Dermis blood vessel endothelial cell (primary cell): ENCODE measurements at regions not wholly inside any gene's neighbourhood (a gene's known extent, or its start where the extent isn't known, plus 50 kb on each side); places are given as distances from the start of the nearest gene placed in this dataset.
A peak's percentile ranks its signal among the peaks of the same experiment; 100 is the strongest.
"Not testable (repeated sequence)": the region's sequence is repeated elsewhere in the genome, so short reads cannot be mapped to it uniquely, and the experiment has no call there.

Source experiments
- DNase-seq: peaks from one replicate; pipeline ENCODE4 v3.0.0; 2010

DNA sequence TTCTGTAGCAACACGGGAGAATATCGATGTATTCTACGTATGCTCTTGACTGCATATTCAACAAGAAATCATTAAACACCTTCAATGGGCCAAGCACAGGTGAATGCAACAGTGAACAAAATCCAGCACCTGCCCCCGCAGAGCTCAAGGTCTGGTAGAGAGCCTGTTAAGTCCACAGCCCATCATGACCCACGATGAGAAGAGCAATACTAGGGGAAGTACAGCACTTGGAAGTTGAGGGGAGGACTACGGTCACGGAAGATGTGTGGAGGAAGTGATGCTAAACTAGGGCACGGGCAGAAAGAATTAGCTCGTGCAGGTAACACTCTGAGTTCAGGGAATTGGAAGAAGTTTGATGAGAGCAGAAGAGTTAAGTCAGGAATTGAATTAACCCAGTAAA is 253.6 kb downstream of the HAPSTR1 start:
- no peak for DNase-seq

DNA sequence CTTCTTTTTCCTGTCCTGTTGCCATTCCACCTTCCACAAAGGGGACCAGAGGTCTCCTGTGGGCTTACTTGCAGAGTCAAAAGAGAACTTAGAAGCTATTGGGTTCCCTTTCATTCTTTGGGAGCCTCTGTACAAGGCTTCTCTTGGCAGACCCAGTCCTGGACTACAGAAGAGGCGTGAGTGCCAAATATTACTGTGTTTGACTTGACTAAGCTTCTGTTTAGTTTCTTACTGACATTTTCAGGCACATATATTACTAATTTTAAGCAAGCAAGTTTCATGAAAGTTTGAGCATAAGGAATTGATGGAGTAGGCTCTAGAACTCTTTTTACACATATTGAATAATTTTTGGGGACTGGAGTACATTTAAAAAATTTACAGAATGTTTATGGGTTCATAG is 254.4 kb downstream of the HAPSTR1 start:
- DNase-seq = no peak

DNA sequence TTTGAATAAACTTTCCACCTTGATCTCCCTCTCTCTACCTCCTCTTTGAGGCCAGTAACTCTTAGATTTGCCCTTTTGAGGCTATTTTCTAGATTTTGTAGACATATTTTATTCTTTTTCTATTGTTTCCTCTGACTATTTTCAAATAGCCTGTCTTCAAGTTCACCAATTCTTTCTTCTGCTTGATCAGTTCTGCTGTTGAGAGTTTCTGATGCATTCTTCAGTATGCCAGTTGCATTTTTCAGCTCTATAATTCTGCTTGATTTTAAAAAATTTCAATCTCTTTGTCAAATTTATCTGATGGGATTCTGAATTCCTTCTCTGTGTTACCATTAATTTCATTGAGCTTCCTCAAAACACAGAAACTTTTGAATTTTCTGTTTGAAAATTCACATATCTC is 257.5 kb downstream of the HAPSTR1 start:
- DNase-seq = no peak

GRCh38 chr16:9349373-9349960 is 258.0 kb downstream of the HAPSTR1 start:
- not testable (repeated sequence) for DNase-seq

GRCh38 chr16:9350119-9350799 is 258.8 kb downstream of the HAPSTR1 start:
- not testable (repeated sequence) for DNase-seq

- DNase-seq = no peak
Observed at GRCh38 chr16:9351440-9351839, 260.0 kb downstream of the HAPSTR1 start.

DNA sequence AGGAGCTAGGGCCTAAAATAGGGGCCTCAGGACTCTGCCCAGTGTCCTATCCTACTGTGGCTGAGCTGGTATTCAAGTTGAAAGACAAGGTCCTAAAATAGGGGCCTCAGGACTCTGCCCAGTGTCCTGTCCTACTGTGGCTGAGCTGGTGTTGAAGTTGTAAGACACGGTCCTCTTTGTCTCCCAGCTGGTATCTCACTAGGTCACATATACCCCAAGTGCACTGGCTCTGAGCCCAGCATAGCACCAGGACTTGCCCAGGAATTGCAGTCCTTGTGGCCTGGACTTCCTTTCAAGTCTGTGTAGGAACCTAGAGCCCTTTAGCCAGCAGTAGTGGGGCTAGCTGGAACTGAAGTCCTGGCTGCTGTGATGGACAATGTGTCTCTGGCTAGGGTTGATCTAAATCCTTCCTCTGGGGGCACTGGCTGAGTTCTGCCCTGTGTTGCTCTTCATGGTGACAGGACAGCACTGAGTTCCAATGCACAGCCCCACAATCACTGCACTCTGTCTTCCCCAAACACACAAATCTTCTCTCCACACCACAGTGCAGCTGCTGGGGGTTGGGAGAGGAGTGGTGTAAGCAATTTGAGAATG is 260.5 kb downstream of the HAPSTR1 start:
- no peak for DNase-seq

DNA sequence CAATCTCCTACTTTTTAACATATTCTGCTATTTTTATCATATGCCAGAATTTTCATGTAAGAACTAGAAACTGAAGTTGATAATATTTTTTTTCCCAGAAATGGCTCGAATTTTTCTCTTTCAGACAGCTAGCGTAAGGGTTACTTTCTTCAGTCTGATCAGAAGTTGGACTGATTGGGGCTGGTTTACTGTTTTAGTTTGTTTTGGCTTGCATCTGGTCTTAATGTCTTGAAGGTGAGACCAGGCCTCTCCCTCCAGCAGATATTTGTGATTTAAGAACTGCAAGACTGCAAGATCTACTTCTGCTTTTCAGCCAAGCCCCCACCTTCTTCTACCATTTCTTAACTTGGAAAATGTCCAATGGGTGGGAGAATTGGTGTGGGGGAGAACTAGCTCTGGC is 266.4 kb downstream of the HAPSTR1 start:
- DNase-seq = no peak

DNA sequence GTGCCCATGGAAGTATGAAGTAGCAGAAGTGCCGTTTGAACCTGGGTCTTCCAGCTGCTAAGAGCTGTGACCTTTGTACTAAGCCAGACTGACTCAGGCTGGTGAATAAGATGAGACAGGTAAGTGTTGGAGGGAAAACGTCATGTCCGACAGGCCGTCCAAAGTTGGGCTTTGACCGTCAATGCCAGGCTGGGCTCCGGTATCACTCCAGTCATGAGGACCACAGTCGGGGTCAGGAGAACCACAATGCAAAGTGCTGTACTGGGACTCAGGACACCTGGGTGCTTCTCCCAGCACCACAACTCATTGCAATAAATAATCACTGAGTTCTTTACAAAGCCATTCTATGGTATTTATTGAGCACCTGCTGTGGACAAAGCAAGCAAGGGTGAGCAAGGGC is 268.6 kb downstream of the HAPSTR1 start:
- DNase-seq = no peak

GRCh38 chr16:9362050-9362449 is 270.6 kb downstream of the HAPSTR1 start:
- no peak for DNase-seq

DNA sequence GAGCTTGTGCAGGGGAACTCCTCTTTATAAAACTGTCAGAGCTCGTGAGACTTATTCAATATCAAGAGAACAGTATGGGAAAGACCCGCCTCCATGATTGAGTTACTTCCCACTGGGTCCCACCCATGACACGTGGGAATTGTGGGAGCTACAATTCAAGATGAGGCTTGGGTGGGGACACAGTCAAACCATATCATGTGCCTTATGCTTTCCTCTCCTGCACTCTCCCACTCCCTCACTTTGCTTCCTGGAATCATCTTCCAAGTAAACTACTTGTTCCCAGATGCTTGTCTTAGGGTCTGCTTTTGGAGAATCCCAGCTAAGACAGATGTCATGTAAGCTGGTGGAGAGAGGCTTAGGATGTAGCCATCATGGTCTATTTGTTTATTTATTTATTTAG is 271.2 kb downstream of the HAPSTR1 start:
- no peak for DNase-seq

DNA sequence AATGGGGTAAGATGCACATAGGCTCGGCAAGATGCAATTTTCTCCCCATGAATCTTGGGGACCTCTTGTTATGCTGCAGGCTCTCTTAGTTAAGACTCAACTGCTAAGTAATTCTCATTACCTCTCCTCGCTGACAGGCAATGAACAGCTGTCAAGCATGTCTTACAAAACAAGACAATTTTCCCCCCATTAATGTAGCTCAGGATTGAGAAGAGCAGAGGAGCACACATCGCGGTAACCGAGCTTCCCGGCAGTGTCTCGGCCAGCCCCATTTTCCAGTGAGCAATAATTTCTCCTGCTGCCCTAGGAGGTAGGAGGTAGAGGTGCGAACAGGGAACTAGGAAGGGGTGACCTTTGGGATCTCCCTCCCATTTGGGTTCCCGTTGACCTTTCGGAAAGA is 272.1 kb downstream of the HAPSTR1 start:
- DNase-seq = no peak

DNA sequence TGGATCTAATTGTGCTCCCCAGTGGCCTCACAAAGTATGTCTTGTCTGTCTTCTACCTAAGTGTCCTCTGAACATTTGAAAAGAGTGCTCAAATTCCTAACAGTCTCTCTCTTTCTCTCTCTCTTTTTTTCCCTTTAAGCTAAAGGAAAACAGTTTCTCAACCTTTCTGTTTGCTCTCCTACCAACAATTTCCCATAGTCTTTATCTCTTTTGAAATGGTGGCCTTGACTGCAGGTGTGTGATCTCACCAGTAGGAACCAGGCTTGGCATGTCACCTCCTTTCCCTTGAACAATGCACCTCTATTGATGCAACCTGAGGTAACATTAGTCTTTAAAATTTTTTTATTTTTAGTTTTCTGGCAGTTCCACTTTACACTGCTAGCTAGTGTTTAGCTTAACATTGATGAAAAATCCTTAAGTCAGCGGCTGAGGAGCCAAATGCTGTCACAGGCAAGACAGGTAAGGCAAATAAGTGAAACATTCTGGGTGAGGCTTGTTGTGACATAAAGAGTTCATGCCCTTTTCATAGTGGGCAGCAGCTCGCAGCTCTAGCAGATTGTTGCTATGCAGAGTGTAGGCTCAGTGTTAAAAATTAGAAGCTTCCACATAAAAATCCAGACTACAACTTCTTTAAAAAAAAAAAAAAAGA is 273.4 kb downstream of the HAPSTR1 start:
- no peak for DNase-seq

- DNase-seq = no peak
Observed at GRCh38 chr16:9365370-9365728, 273.9 kb downstream of the HAPSTR1 start.

- no peak for DNase-seq
Observed at GRCh38 chr16:9366048-9366969, 274.9 kb downstream of the HAPSTR1 start.

GRCh38 chr16:9370061-9370491 is 278.6 kb downstream of the HAPSTR1 start:
- DNase-seq = no peak

GRCh38 chr16:9371713-9372448 is 280.4 kb downstream of the HAPSTR1 start:
- DNase-seq = no peak

GRCh38 chr16:9372934-9373890 is 281.8 kb downstream of the HAPSTR1 start:
- DNase-seq = peak; percentile 3

DNA sequence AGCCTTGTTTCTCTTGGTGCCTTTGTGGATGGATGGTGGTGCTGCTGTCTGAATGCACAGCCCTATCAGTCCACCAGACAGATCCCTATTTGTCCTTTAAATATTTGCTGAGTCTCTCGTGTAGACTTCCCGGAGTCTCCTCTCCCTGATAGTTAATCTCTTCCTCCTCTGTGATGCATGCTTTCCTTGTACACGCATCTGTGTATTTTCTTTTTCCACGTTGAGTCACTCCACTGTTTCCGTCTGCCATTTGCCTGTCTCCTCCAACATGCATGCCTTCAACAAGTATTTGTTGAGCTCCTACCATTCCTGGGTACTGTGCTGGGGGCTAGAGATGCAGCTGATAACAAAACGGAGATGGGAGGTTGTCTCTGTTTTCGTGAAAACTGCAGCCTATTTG is 282.6 kb downstream of the HAPSTR1 start:
- no peak for DNase-seq

DNA sequence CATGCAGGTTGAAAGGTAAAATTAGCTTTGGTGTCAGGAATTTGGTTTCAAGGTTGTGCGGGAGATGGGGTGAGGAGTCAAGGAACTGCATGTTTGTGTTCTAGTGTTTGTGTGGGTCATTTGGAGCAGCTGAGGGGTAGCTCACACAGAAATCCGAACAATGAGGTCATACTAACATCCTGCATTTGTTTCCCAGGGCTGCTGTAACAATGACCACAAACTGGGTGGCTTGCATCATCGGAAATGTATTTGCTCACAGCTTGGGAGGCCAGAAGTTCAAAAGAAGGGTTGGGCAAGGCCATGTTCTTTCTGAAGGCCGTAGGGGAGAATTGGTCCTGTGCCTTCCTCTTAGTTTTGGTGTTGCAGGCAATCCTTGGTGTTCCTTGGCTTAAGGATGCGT is 287.4 kb downstream of the HAPSTR1 start:
- peak; percentile 58 for DNase-seq

DNA sequence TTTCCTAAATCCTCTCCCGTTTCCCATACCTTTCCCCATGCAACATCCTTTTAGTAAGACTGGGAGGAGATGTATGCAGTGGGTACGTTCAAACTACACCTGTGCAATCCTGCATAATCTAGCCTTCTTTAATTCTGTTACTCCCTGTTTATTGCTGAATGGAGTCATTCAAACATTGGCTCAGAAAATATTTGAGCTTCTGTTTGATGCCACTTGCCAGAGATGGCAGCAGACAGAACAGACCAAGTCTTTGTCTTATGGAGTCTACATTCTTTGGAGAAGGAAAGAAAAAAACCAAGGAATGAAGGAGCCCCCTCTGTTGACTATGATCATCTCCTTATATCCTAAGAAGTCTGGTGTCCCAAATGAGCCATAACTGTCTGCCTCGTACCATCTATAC is 288.8 kb downstream of the HAPSTR1 start:
- no peak for DNase-seq
